ENCODE measurements at regions not wholly inside any gene's neighbourhood (a gene's known extent, or its start where the extent isn't known, plus 50 kb on each side); places are given as distances from the start of the nearest gene placed in this dataset.

- no peak for DNase-seq (ENCODE audit: low read depth)
Observed at GRCh38 chr5:147045290-147045689, 166.7 kb upstream of the PPP2R2B start.

GRCh38 chr5:147046281-147046680 is 167.7 kb upstream of the PPP2R2B start:
- TF ChIP-seq, protein P1, sequence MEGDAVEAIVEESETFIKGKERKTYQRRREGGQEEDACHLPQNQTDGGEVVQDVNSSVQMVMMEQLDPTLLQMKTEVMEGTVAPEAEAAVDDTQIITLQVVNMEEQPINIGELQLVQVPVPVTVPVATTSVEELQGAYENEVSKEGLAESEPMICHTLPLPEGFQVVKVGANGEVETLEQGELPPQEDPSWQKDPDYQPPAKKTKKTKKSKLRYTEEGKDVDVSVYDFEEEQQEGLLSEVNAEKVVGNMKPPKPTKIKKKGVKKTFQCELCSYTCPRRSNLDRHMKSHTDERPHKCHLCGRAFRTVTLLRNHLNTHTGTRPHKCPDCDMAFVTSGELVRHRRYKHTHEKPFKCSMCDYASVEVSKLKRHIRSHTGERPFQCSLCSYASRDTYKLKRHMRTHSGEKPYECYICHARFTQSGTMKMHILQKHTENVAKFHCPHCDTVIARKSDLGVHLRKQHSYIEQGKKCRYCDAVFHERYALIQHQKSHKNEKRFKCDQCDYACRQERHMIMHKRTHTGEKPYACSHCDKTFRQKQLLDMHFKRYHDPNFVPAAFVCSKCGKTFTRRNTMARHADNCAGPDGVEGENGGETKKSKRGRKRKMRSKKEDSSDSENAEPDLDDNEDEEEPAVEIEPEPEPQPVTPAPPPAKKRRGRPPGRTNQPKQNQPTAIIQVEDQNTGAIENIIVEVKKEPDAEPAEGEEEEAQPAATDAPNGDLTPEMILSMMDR (IDR thresholded peaks at IDR 0.05; ENCODE audit: low read depth, low read length, missing control alignments) = no peak
- no peak overlapping the region for H3K4me3 ChIP-seq (ENCODE audit: low read depth, low read length)
- no peak for DNase-seq (ENCODE audit: low read depth)
- in situ Hi-C loops (cut with HindIII; ENCODE audit: low sequenced_read_pairs) = no loop called here

More at GRCh38 chr5:147045290-147045689, 166.7 kb upstream of the PPP2R2B start:
- in situ Hi-C loops (cut with HindIII; ENCODE audit: low sequenced_read_pairs) = no loop called here
- TF ChIP-seq, protein P1 (IDR thresholded peaks at IDR 0.05; ENCODE audit: low read depth, low read length, missing control alignments) = no peak
- H3K4me3 ChIP-seq (ENCODE audit: low read depth, low read length) = no peak overlapping the region

- DNase-seq (ENCODE audit: low read depth) = no peak
- in situ Hi-C loops (cut with HindIII; ENCODE audit: low sequenced_read_pairs) = no loop called here
- TF ChIP-seq, protein P1 (IDR thresholded peaks at IDR 0.05; ENCODE audit: low read depth, low read length, missing control alignments) = no peak
- no peak overlapping the region for H3K4me3 ChIP-seq (ENCODE audit: low read depth, low read length)
Observed at GRCh38 chr5:147046894-147047293, 168.3 kb upstream of the PPP2R2B start.

GRCh38 chr5:147049764-147050163 is 171.2 kb upstream of the PPP2R2B start:
- in situ Hi-C loops (cut with HindIII; ENCODE audit: low sequenced_read_pairs) = no loop called here
- no peak overlapping the region for H3K4me3 ChIP-seq (ENCODE audit: low read depth, low read length)
- TF ChIP-seq, protein P1 (IDR thresholded peaks at IDR 0.05; ENCODE audit: low read depth, low read length, missing control alignments) = no peak
- no peak for DNase-seq (ENCODE audit: low read depth)

DNA sequence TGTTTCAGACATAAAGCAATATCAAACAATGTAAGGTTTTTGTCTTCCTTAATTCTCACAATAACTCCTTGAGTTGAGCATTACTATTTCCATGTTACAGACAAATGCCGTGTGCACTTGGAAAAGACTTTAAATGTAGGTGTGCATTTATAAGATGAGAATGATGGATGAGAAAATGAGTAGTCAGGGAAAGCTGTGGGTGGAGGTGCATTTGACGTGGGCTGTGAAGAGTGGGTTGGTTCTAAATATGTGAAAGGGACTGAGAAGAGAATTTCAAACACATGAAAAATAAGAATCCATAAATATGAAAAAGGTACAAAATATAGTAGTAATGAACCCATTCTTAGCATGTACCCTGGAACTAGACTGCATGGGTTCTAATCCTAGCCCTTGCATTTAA is 171.6 kb upstream of the PPP2R2B start:
- in situ Hi-C loops (cut with HindIII; ENCODE audit: low sequenced_read_pairs) = no loop called here
- no peak overlapping the region for H3K4me3 ChIP-seq (ENCODE audit: low read depth, low read length)
- TF ChIP-seq, protein P1 (IDR thresholded peaks at IDR 0.05; ENCODE audit: low read depth, low read length, missing control alignments) = no peak
- DNase-seq (ENCODE audit: low read depth) = no peak

DNA sequence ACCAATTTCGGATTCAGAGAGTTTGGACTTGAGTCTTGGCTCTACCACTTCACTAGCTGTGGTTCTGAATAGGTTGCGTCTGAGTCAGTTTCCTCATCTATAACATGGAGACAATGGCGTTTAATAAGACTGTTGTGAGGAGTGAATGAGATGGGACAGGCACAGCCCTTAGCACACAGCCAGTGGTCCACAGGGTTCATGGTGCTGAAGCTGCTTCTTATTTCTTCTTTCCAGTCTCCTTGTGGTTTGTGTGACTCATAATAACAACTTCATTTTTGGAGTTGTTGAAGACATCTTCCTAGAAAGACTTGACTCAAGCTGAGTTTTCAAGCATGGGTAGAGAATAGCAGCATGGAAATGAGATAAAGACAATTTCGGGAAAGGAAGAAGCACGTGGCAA is 172.6 kb upstream of the PPP2R2B start:
- TF ChIP-seq, protein P1 (IDR thresholded peaks at IDR 0.05; ENCODE audit: low read depth, low read length, missing control alignments) = no peak
- no peak overlapping the region for H3K4me3 ChIP-seq (ENCODE audit: low read depth, low read length)
- in situ Hi-C loops (cut with HindIII; ENCODE audit: low sequenced_read_pairs) = no loop called here
- peak; percentile 31 for DNase-seq (ENCODE audit: low read depth)

- in situ Hi-C loops (cut with HindIII; ENCODE audit: low sequenced_read_pairs) = no loop called here
- TF ChIP-seq, protein P1 (IDR thresholded peaks at IDR 0.05; ENCODE audit: low read depth, low read length, missing control alignments) = no peak
- no peak overlapping the region for H3K4me3 ChIP-seq (ENCODE audit: low read depth, low read length)
- no peak for DNase-seq (ENCODE audit: low read depth)
Observed at GRCh38 chr5:147052519-147052918, 174.0 kb upstream of the PPP2R2B start.
